HepG2 (cell line): ENCODE measurements at regions not wholly inside any gene's neighbourhood (a gene's known extent, or its start where the extent isn't known, plus 50 kb on each side); places are given as distances from the start of the nearest gene placed in this dataset.
A peak's percentile ranks its signal among the peaks of the same experiment; 100 is the strongest.

ENCODE experiments used
- LCORL ChIP-seq, 2 experiments: fragments of 450-650 bp in 1 of 2; sonication (generic) in 1 of 2; formaldehyde crosslinking in 1 of 2; IDR thresholded peaks; 2 replicates each; pipeline versions ENCODE4 v1.5.0 to v1.6.1; 2017 to 2020; ENCODE audit warnings: antibody characterized with exemption in 1 of 2, missing genetic modification reagents in 1 of 2
- PATZ1 ChIP-seq: sonication (generic); formaldehyde crosslinking; IDR thresholded peaks from 2 replicates; pipeline ENCODE4 v1.4.0; 2020; ENCODE audit warnings: missing genetic modification reagents
- SKIL ChIP-seq: sonication (generic); formaldehyde crosslinking; IDR thresholded peaks from 2 replicates; pipeline ENCODE4 v1.8.0; 2022; ENCODE audit warnings: missing genetic modification reagents, mild to moderate bottlenecking, moderate library complexity, borderline replicate concordance
- ZFP41 ChIP-seq: sonication (generic); formaldehyde crosslinking; IDR thresholded peaks from 2 replicates; pipeline ENCODE4 v1.4.0; 2020; ENCODE audit warnings: mild to moderate bottlenecking, missing genetic modification reagents, borderline replicate concordance
- ZNF296 ChIP-seq: sonication (generic); formaldehyde crosslinking; conservative IDR thresholded peaks from 2 replicates; pipeline ENCODE4 v1.5.0; 2020; ENCODE audit warnings: mild to moderate bottlenecking, missing genetic modification reagents
- ZNF446 ChIP-seq: sonication (generic); formaldehyde crosslinking; IDR thresholded peaks from 2 replicates; pipeline ENCODE4 v1.5.0; 2020; ENCODE audit warnings: mild to moderate bottlenecking, missing genetic modification reagents
- ZNF552 ChIP-seq: sonication (generic); formaldehyde crosslinking; IDR thresholded peaks from 2 replicates; pipeline ENCODE4 v1.9.0; 2022; ENCODE audit warnings: missing genetic modification reagents, mild to moderate bottlenecking, borderline replicate concordance
- ZNF616 ChIP-seq: sonication (generic); formaldehyde crosslinking; IDR thresholded peaks from 2 replicates; pipeline ENCODE4 v1.5.0; 2020; ENCODE audit warnings: low read depth, mild to moderate bottlenecking, missing genetic modification reagents
- ZNF687 ChIP-seq: sonication (generic); formaldehyde crosslinking; IDR thresholded peaks from 2 replicates; pipeline ENCODE4 v1.5.1; 2020; ENCODE audit warnings: mild to moderate bottlenecking, missing genetic modification reagents, moderate library complexity
- ZNF800 ChIP-seq: sonication (generic); formaldehyde crosslinking; IDR thresholded peaks from 2 replicates; pipeline ENCODE4 v1.4.0; 2020; ENCODE audit warnings: missing genetic modification reagents
- TF ChIP-seq, protein P1 (sequence below): sonication (generic); formaldehyde crosslinking; IDR thresholded peaks from 2 replicates; pipeline ENCODE4; 2020; ENCODE audit warnings: missing genetic modification reagents, mild to moderate bottlenecking, borderline replicate concordance
- TF ChIP-seq, protein P2 (sequence below): sonication (generic); formaldehyde crosslinking; IDR thresholded peaks from 2 replicates; pipeline ENCODE4 v1.8.0; 2022; ENCODE audit warnings: mild to moderate bottlenecking, missing genetic modification reagents, moderate library complexity

- TF ChIP-seq ZNF800 = no peak
- TF ChIP-seq ZNF616 = no peak
- peak; percentile 10 for TF ChIP-seq ZNF687
- TF ChIP-seq, protein P1, sequence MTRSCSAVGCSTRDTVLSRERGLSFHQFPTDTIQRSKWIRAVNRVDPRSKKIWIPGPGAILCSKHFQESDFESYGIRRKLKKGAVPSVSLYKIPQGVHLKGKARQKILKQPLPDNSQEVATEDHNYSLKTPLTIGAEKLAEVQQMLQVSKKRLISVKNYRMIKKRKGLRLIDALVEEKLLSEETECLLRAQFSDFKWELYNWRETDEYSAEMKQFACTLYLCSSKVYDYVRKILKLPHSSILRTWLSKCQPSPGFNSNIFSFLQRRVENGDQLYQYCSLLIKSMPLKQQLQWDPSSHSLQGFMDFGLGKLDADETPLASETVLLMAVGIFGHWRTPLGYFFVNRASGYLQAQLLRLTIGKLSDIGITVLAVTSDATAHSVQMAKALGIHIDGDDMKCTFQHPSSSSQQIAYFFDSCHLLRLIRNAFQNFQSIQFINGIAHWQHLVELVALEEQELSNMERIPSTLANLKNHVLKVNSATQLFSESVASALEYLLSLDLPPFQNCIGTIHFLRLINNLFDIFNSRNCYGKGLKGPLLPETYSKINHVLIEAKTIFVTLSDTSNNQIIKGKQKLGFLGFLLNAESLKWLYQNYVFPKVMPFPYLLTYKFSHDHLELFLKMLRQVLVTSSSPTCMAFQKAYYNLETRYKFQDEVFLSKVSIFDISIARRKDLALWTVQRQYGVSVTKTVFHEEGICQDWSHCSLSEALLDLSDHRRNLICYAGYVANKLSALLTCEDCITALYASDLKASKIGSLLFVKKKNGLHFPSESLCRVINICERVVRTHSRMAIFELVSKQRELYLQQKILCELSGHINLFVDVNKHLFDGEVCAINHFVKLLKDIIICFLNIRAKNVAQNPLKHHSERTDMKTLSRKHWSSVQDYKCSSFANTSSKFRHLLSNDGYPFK = 0 out of 2 replicates have a peak, but pooled peaks have one; percentile 48
- no peak for TF ChIP-seq SKIL (CRISPR knock-in tag)
- no peak for TF ChIP-seq LCORL (IDR thresholded peaks at IDR 0.05)
- TF ChIP-seq LCORL (CRISPR knock-in tag; IDR thresholded peaks at IDR 0.05) = no peak
- TF ChIP-seq ZNF296 (CRISPR knock-in tag) = no peak
- TF ChIP-seq, protein P2, sequence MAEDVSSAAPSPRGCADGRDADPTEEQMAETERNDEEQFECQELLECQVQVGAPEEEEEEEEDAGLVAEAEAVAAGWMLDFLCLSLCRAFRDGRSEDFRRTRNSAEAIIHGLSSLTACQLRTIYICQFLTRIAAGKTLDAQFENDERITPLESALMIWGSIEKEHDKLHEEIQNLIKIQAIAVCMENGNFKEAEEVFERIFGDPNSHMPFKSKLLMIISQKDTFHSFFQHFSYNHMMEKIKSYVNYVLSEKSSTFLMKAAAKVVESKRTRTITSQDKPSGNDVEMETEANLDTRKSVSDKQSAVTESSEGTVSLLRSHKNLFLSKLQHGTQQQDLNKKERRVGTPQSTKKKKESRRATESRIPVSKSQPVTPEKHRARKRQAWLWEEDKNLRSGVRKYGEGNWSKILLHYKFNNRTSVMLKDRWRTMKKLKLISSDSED = no peak
- TF ChIP-seq ZNF446 (CRISPR knock-in tag) = no peak
- TF ChIP-seq ZFP41 (CRISPR knock-in tag) = no peak
- TF ChIP-seq ZNF552 (CRISPR knock-in tag) = no peak
- no peak for TF ChIP-seq PATZ1 (CRISPR knock-in tag)
Observed at GRCh38 chr2:42957861-42958301, 165.5 kb upstream of the HAAO start (continued).
